CD4-positive, alpha-beta T cell treated with Interleukin-6 at 100 ng/mL for 8 hours (primary cell): ENCODE measurements at regions not wholly inside any gene's neighbourhood (a gene's known extent, or its start where the extent isn't known, plus 50 kb on each side); places are given as distances from the start of the nearest gene placed in this dataset.

Experiments used
- DNase-seq: peaks from one replicate; pipeline ENCODE4 v3.0.0-alpha.2; 2020; ENCODE audit warnings: mixed read lengths, low spot score

DNA sequence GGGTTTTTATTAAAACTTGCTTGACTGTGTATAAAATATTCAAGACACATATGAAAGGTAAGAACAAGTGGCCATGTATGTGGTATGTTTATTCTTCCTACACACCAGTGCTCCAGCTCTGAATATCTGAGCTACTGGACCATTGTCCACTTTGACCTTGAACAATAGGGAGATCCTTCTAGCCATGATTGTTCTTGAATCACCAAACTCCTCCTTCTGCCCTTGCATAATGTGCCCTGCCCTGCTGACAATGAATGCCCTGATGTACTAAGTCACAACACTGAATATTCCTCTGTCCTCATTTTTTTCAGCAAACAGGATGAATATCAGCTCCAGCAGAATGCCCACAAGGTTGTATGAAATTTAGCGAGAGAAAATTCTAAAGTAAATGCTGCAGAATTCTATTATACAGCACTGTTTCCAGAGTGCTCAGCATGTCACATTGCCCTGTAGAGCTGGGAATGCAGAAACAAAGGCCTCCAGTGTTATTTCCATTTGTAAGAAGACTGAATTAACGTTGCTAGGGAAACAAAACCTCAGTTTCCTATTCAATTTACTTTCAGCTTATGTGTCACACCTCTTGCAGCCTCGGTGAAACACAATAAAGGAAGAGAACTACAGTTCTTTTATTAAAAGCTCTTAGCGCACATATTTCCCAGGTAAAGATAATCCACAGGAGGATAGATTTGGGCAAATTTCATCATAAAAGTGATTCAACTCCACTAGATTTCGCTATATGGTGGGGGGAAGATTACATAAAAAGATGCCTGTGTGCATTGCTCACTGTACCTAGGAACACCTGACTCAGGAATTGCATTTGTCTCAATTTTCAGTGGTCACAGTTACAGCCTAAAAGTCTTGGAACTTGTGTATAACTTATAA lies 187.4 kb upstream of the ATP1B1 start:
- DNase-seq, result no peak

DNA sequence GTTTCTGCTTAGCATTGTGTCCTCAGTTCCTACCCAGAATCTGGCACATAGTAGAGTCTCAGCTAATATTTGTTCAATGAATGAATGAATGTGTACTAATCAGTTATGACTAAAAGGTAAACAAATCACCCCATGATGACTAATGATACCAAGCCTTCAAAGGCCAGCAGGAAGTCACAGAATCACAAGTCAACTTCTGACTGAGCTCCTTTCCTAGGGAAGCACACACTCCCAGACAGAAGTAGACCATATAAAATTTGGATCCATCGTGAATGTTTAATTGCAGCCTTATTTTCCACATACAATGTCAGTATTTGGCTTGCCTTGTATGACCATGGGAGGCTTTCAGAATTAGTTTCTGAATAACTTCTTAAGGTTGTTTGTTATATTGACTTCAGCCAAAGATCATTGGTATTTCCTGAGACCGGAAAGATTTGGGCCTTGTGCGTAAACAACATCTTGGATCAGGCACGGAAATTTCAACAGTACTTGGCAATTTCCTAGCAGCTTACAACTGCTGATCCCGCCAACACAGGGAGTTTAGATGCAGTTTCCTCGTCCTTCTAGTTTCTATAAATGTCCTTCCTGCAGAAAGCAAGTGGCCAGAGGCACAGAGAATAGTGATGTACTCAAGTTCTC lies 185.9 kb upstream of the ATP1B1 start:
- DNase-seq, result no peak

DNA sequence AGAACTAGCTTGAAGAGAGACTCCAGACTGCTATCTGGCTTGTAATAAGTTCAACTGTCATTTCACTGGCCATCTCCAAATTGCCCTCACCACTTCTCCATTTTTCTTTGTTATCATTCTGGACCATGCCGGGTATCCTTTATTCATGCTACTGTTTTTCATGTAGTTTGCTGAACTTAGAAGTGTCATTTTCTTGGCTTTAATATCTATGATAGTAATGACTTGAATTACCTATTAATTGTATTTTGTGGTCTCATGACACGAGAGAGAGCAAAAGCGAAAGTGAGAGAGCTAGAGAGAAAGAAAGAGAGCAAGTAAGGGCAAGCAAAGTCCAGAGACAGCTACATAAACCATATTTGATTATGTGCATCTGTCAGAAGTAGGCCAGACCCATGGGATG lies 184.9 kb upstream of the ATP1B1 start:
- no peak for DNase-seq

- no peak for DNase-seq
These were observed 182.9 kb upstream of the ATP1B1 start for GRCh38 chr1:168923521-168924136.

DNA sequence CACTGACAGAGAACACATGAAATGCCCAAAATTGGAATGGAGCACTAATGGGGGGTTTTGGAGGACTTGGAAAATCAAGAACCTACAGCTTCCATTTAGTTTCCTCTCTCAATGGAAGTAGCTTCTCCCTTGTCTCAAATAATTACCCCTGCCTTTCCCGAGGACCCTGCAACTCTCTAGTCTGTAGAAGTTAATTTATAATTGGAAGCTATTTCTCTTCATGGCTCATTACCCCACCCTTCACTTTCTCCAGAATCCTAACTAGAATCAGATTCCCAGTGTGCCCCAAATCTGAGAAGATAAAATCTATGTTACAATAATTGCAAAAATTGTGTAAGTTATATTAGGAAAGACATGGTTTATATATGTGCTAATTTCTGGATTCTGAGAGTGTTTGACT lies 181.5 kb upstream of the ATP1B1 start:
- no peak for DNase-seq

DNA sequence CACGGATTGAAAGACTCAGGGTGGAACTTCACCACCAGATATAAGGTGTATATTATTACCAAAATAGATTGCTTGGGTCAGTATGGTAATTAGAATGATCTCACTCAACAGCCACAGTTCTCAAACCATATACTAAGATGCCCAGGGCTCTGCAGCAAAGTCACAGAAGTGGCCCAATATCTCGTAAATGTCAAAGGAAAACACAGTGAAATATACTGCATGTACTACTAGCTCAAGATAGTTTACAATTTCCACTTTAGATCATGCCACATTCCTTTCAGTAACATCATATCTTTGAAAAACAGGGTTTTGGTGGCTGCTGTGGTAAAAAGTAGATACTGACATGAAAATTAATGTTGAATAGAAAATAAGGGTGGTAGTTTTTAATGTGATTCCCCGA lies 180.3 kb upstream of the ATP1B1 start:
- no peak for DNase-seq

DNA sequence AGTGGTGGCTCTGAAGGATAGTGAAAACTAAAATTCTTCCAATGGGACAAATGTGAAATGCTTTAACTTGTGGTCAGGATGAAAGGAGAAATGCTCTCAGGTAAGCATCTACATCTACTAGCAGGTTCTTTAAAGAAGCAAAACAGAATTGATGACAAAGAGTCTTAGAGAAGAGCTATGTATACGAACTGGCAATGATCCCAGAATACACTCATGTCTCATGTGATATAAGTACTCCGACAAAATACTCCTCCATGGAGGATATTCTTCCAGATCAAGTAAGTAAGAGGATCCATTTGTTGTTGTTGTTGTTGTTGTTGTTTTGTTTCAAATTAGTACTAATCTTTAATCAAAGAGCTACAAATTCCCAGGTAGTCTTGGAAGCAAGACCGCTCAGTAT lies 174.0 kb upstream of the ATP1B1 start:
- DNase-seq, result no peak

- no peak for DNase-seq
These were observed 173.2 kb upstream of the ATP1B1 start for GRCh38 chr1:168933141-168933805.

DNA sequence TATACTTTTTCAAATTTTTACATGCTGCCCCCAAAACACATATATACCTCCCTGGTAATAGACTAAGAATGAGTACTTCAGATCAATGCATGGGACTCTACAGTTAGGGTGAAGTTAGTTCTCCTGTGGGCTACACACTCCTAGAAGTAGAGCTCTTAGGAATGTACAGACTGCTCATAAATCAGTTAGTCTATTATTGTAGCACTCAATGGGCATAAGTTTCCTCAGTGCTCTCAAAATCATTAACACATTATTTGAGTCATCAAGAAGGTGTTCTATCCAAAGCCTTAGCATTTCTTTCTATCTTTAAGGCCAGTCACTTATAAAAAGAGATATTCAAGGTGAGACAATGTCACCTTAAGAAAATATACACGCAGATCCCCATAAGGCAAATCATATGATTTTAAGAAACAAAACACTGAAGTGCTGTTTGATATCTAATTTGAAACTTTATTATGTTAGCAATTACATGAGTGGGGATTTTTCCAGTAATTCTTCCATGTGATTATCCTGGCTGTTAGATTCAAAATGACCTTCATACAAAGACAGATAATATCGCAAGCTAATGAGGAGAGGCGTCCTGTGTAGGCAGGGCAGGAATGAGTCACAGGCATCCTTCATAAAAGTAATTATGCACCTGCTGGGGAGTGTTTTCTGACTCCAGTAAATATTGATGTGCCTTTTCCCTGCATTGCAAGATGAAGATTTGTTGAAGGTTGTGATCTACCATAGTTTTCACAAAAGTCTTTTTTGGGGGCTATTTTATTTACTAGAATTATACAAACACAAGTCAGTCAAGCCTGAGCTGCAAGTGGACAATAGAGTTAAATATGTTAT lies 167.2 kb upstream of the ATP1B1 start:
- no peak for DNase-seq

- no peak for DNase-seq
These were observed 166.6 kb upstream of the ATP1B1 start for GRCh38 chr1:168939947-168940223.

DNA sequence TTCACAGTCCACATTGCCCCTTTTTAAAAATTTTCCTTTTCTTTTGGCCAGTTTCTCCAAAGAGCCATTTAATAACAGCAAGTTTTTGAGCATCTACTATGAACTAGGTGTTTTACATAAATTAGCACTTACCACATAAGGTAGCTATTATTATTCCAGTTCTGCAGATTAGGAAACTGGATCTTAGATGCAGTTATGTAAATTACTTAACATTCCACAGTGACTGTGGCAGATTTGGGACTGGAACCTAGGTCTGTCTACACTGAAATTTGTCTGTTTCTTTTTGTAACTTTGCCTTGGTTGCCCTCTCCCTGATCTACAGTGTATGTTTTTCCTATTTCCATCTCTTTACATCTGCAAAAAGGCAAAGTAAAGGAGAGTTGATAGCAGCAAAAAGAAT lies 164.8 kb upstream of the ATP1B1 start:
- no peak for DNase-seq

DNA sequence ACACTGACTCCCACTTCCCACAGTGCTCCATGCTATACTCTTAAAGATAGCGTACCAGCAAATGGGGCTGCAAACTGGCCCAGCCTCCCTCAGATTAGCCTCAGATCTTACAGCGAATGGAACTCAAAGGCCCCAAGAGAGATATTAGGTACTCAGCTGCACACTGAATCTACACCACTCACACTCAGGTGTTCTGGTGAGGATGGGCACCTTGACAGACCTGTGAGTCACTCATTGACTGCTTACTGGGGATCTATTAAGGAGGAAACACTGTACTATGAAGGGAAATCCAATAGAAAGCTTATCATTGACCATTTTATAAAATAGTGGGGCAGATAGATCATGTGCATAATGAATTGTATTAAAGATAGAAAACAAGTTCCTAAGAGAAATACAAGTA lies 164.3 kb upstream of the ATP1B1 start:
- DNase-seq, result no peak

GRCh38 chr1:168945870-168946269 lies 160.6 kb upstream of the ATP1B1 start:
- no peak for DNase-seq

GRCh38 chr1:168947041-168947440 lies 159.4 kb upstream of the ATP1B1 start:
- no peak for DNase-seq

DNA sequence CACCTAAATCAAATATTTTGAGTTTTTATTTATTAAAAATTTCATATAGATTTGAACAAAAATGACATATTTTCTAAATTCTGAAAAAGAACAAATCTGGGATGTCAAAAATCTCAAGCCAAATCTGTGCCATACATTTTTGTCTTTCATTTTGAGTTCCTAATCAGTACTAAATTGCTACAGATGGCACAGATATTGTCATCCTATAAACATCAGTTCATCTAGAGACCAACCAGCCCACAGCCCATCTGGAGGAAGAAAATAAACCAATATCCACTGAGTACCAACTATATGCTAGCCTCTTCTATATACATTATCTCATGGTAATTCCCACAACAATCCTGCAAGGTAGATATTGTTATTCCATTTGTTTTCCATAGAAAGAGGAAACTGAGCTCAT lies 156.8 kb upstream of the ATP1B1 start:
- DNase-seq, result no peak

- DNase-seq, result no peak
These were observed 148.7 kb upstream of the ATP1B1 start for GRCh38 chr1:168957818-168958217.

DNA sequence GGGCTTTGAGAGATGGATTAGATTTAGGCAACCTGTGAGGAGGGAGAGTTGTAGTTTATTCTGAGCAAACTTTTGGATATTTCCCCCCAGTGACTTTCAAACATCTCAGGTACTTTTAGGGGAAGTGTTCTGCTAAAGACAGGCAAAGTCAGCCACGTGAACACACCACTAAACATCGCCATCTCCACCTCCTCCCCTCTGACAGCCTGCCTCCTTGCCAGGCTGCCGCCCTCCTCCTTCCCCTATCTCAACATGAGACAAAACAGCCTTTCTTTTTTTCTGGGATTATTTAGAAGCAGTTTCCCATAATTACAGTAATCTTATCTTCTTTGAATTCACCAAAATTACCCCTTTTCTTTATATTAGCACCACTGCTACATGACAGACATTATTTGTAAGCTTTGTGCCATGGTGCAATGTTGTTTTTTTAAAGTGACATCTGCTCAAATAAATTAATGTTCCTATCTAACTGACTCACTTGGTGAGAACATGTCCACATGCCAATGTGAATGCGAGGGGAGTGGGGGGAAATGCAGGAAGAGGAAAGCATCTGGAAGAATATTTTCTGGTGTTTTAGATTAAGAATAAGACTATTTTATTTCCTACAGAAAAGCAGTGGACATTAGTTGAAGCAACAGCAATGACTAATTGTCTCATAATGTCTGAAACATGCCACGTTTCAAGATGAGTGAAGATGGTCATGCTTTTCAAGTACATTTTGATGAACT lies 147.8 kb upstream of the ATP1B1 start:
- DNase-seq, result no peak

DNA sequence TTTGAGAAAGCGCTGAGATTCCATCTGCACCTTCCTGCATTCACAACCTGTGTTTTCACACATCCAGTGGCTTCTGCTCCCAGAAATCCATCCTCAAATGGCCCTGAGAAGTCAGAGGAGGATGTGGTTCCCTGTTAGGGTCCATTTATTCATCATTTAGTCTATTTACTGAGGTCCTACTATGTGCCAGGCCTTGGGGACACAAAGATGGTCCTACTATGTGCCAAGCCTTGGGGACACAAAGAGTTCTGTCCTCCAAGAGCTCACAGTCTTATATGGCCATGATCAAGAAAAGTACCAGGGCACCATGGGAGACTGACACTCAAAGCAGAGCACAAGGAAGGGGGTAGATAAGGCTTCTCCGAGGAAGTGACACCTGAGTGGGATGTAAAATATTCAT lies 147.1 kb upstream of the ATP1B1 start:
- DNase-seq, result no peak

GRCh38 chr1:168960114-168960513 lies 146.4 kb upstream of the ATP1B1 start:
- DNase-seq, result no peak

DNA sequence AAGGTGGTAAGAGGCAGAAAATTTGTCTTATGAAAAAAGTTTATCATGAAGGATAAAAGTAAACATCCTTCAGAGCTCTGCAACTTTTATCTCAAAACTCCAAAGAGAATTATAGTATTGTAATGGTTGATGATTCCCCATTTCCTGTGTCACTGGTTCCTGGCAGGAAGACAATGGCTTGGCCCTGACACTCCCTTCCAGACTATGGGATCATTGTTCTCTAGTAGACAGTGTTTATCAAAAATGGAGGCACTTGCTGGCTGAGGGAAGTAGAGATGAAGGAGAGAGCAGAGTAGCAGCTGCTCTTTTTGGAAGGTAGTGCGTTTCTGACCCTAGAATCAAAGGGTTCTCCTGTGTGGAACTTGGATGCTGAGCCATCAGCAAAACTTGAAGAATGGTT lies 145.9 kb upstream of the ATP1B1 start:
- no peak for DNase-seq

DNA sequence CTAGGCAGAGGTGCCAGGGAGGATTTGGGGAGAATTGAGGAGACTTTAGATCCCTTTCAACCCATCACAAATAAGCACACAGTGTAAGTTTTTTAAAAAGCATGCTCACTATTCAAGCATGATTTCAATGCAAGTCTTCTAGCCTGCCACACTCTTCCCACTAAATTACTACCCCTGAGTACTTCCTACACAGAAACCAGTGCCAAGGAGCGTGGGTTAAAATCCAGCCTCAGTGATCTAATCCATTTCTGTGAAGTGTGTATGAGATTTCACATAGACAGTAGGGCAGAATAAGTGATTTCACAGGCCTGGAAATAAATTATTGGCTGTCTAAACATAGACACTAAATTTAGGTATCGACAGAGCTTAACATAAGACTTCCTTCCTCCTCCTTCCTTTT lies 142.9 kb upstream of the ATP1B1 start:
- DNase-seq, result no peak
